ENCODE measurements at regions not wholly inside any gene's neighbourhood (a gene's known extent, or its start where the extent isn't known, plus 50 kb on each side); places are given as distances from the start of the nearest gene placed in this dataset.
"Not testable (repeated sequence)": the region's sequence is repeated elsewhere in the genome, so short reads cannot be mapped to it uniquely, and the experiment has no call there.

DNA sequence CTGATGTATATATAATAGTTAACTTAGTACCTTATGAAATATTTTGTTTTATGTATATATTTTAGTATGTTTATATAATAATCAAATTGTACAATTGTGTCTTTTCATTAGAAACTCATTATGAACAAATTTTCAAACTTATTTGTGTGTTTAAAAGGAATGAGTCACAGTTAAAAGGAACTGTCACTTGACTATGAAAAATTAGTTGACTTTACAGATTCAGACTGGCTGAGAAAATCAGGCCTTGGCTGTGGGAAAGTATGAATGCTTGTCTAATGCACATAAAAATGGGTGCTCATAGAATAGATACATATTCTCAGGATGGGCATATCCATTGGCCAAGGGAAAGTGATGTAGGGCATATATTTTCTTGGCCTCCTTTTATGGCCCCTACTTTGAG lies 576.8 kb downstream of the SATB2 start:
- H3K9me3 ChIP-seq (ENCODE audit: control insufficient read depth in 2 of 2, low read length in 2 of 2), result no peaks in the 10 kb centered on the region
- no peak overlapping the region for H3K4me3 ChIP-seq (ENCODE audit: low read length in 2 of 2)
- no peak overlapping the region for H3K27ac ChIP-seq (ENCODE audit: low read length)
- H3K36me3 ChIP-seq (ENCODE audit: control insufficient read depth in 2 of 2, insufficient read depth in 2 of 2, low read length in 2 of 2), result no peaks in the 10 kb centered on the region
- no peak overlapping the region for H3K9ac ChIP-seq (ENCODE audit: low read length in 2 of 2)
- no peaks in the 10 kb centered on the region for H3K4me1 ChIP-seq (ENCODE audit: control insufficient read depth, insufficient read depth, low read length)
- H3K27me3 ChIP-seq (ENCODE audit: control insufficient read depth in 1 of 2, insufficient read depth in 2 of 2, low read length in 2 of 2), result no peaks in the 10 kb centered on the region

DNA sequence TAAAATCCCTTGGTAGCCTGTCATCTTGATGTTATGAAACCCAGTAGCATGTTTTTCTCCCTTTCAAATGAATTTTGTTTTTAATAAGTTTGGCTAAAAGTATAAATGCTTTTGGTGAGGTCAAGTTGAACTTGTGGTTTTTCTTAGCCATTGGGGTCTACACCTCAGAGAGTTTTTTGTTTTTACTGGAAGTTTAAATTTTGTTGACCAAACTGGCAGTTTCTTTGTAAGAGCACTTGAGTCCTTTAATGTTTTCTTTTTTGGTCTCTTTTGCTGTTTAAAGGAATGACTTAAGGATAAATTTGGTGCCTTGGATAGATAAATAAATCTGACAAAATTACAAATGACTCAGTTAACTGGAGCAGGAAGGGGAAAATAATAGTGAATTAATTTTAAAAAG lies 577.3 kb downstream of the SATB2 start:
- no peak overlapping the region for H3K9ac ChIP-seq (ENCODE audit: low read length in 2 of 2)
- no peak overlapping the region for H3K27ac ChIP-seq (ENCODE audit: low read length)
- no peaks in the 10 kb centered on the region for H3K27me3 ChIP-seq (ENCODE audit: control insufficient read depth in 1 of 2, insufficient read depth in 2 of 2, low read length in 2 of 2)
- H3K4me3 ChIP-seq (ENCODE audit: low read length in 2 of 2), result no peak overlapping the region
- H3K36me3 ChIP-seq (ENCODE audit: control insufficient read depth in 2 of 2, insufficient read depth in 2 of 2, low read length in 2 of 2), result no peaks in the 10 kb centered on the region
- H3K9me3 ChIP-seq (ENCODE audit: control insufficient read depth in 2 of 2, low read length in 2 of 2), result no peaks in the 10 kb centered on the region
- no peaks in the 10 kb centered on the region for H3K4me1 ChIP-seq (ENCODE audit: control insufficient read depth, insufficient read depth, low read length)

DNA sequence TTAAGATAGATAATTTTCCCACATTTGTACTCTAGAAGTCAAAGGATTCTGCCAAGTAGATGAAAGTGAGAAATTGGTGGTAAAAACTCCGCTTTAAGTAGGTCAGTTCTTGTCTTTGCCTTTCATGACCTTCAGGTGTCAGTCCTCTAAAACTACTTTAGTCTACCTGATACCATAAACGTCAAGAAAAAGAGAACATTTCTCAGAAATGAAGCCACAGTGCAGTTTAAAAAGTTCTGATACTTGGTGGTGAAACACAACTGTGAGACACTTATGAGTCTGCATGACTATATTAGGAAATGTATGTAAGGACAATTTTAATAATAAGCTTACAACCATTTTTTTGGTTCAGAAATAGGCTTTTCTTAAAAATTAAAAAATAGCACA lies 583.3 kb downstream of the SATB2 start:
- Histone ChIP-seq H3K4me3 (ENCODE audit: low read length in 2 of 2) (no peak overlapping the region), H3K27me3 (ENCODE audit: control insufficient read depth in 1 of 2, insufficient read depth in 2 of 2, low read length in 2 of 2) (no peaks in the 10 kb centered on the region), H3K27ac (ENCODE audit: low read length) (no peak overlapping the region)

DNA sequence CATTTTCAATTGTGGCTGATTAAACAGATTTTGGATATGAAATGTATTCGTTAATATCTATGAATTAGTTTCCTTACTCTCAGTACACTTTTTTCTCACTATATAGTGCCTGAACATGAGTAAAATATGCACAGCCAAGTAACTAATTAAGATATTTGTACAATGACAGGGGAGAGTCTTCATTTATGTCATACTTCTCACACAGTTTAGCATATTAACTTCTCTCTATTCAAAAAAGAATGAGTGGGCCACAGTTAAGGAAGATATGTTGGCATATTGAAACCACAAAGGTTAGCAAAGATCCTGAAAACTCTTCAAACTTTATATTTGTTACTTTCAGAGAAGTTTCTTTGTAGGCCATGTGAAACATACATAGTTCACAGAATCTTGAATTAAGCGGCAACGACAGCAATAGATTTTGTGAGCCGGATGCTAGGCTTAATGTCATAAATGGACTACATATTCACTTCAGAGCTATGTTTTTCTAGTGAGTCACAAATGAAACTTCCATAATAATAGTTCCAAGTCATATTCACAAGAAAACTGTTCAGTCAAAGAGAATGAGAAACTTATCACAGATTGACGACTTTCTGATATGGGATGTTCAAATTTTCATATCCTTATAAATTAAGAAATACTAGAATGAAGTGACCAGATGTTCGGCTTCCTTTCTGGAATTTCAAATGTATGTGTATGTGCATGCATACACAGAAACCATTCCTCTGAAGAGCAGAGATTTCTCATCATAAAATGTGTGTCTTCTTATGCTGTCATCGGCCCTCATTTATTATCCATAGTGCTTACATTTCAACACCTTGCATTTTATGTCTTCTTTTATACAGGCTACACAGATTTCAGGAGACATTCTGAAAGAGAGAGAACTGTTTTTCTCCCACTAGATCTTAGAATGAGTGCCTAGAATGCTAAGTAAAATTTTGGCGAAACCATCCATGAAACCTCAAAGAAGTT lies 584.0 kb downstream of the SATB2 start:
- H3K4me3 ChIP-seq (ENCODE audit: low read length in 2 of 2), result no peak overlapping the region
- no peak overlapping the region for H3K27ac ChIP-seq (ENCODE audit: low read length)
- no peaks in the 10 kb centered on the region for H3K9me3 ChIP-seq (ENCODE audit: control insufficient read depth in 2 of 2, low read length in 2 of 2)
- H3K9ac ChIP-seq (ENCODE audit: low read length in 2 of 2), result no peak overlapping the region
- no peaks in the 10 kb centered on the region for H3K27me3 ChIP-seq (ENCODE audit: control insufficient read depth in 1 of 2, insufficient read depth in 2 of 2, low read length in 2 of 2)
- no peaks in the 10 kb centered on the region for H3K4me1 ChIP-seq (ENCODE audit: control insufficient read depth, insufficient read depth, low read length)
- H3K36me3 ChIP-seq (ENCODE audit: control insufficient read depth in 2 of 2, insufficient read depth in 2 of 2, low read length in 2 of 2), result no peaks in the 10 kb centered on the region

More for the DNA sequence above, 583.3 kb downstream of the SATB2 start:
- no peaks in the 10 kb centered on the region for H3K4me1 ChIP-seq (ENCODE audit: control insufficient read depth, insufficient read depth, low read length)
- no peaks in the 10 kb centered on the region for H3K9me3 ChIP-seq (ENCODE audit: control insufficient read depth in 2 of 2, low read length in 2 of 2)
- no peak overlapping the region for H3K9ac ChIP-seq (ENCODE audit: low read length in 2 of 2)
- no peaks in the 10 kb centered on the region for H3K36me3 ChIP-seq (ENCODE audit: control insufficient read depth in 2 of 2, insufficient read depth in 2 of 2, low read length in 2 of 2)

DNA sequence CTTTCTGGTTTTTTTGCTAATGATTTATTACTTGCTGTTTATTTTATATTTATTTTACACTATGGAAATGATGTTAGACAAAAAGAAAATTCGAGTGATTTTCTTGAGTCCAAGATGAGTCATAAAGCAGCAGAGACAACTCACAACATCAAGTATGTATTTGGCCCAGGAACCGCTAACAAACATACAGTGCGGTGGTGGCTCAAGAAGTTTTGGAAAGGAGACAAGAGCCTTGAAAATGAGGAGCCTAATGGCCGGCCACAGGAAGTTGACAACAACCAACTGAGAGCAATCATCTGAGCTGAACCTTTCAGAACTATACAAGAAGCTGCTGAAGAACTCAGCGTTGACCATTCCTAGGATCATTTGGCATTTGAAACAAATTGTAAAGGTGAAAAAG lies 594.1 kb downstream of the SATB2 start:
- no peak overlapping the region for H3K9ac ChIP-seq (ENCODE audit: low read length in 2 of 2)
- H3K36me3 ChIP-seq (ENCODE audit: control insufficient read depth in 2 of 2, insufficient read depth in 2 of 2, low read length in 2 of 2), result no peaks in the 10 kb centered on the region
- H3K4me1 ChIP-seq (ENCODE audit: control insufficient read depth, insufficient read depth, low read length), result no peaks in the 10 kb centered on the region
- H3K27me3 ChIP-seq (ENCODE audit: control insufficient read depth in 1 of 2, insufficient read depth in 2 of 2, low read length in 2 of 2), result no peaks in the 10 kb centered on the region
- H3K27ac ChIP-seq (ENCODE audit: low read length), result no peak overlapping the region
- no peaks in the 10 kb centered on the region for H3K9me3 ChIP-seq (ENCODE audit: control insufficient read depth in 2 of 2, low read length in 2 of 2)
- no peak overlapping the region for H3K4me3 ChIP-seq (ENCODE audit: low read length in 2 of 2)

DNA sequence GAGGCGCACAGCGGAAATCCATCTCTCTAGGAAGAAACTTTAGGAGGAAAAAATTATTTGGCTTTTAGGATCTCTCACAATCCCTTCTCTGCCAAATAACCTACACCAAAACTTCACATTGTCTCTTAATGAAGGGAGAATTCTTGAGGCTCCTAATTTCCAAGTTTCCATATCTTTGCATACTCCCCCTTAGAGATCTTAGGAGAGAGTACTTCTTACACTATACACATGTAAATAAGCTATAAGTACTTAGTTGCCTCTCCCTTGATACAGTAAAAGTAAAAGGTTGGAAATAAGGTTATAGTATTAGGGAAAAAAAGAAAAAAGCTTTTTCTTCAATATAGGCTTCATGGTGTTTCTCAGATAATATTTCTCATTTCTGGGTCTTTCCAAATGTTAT lies 596.7 kb downstream of the SATB2 start:
- Histone ChIP-seq H3K9ac (ENCODE audit: low read length in 2 of 2) (no peak overlapping the region), H3K9me3 (ENCODE audit: control insufficient read depth in 2 of 2, low read length in 2 of 2) (no peaks in the 10 kb centered on the region), H3K4me1 (ENCODE audit: control insufficient read depth, insufficient read depth, low read length) (no peaks in the 10 kb centered on the region), H3K27me3 (ENCODE audit: control insufficient read depth in 1 of 2, insufficient read depth in 2 of 2, low read length in 2 of 2) (no peaks in the 10 kb centered on the region), H3K4me3 (ENCODE audit: low read length in 2 of 2) (no peak overlapping the region), H3K36me3 (ENCODE audit: control insufficient read depth in 2 of 2, insufficient read depth in 2 of 2, low read length in 2 of 2) (no peaks in the 10 kb centered on the region), H3K27ac (ENCODE audit: low read length) (no peak overlapping the region)

DNA sequence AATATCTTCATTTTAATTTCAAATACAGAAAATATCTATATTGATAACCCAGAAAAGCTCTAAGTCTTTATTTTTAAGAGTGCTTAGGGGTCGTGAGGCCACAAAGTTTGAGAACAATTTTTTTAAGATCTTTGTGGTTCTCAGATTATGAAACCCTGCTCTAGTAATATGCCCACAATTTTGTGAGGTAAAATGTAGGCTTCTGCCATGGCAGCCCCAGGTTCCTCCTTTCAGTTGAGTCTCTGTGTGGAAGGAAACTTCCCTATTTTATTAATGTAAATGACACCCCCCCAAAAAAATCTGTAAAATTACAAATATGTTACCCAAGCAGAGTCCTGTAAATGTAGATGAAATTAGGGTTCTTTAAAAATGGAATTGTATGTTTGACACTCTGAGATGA lies 600.5 kb downstream of the SATB2 start:
- Histone ChIP-seq H3K27me3 (ENCODE audit: control insufficient read depth in 1 of 2, insufficient read depth in 2 of 2, low read length in 2 of 2) (no peaks in the 10 kb centered on the region), H3K9me3 (ENCODE audit: control insufficient read depth in 2 of 2, low read length in 2 of 2) (peaks cover 0 to 4% of the 10 kb centered on the region in 2 donors), H3K36me3 (ENCODE audit: control insufficient read depth in 2 of 2, insufficient read depth in 2 of 2, low read length in 2 of 2) (no peaks in the 10 kb centered on the region), H3K4me3 (ENCODE audit: low read length in 2 of 2) (no peak overlapping the region), H3K27ac (ENCODE audit: low read length) (no peak overlapping the region), H3K4me1 (ENCODE audit: control insufficient read depth, insufficient read depth, low read length) (no peaks in the 10 kb centered on the region), H3K9ac (ENCODE audit: low read length in 2 of 2) (no peak overlapping the region)

DNA sequence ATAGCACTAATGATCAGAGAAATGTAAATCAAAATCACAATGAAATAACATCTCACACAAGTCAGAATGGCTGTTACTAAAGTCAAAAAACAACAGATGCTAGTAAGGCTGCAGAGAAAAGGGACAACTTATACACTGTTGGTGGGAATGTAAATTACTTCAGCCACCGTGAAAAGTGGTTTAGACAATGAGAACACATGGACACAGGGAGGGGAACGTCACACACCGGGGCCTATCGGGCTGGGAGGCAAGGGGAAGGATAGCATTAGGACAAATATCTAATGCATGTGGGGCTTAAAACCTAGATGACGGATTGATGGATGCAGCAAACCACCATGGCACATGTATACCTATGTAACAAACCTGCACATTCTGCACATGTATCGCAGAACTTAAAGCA lies 602.0 kb downstream of the SATB2 start:
- not testable (repeated sequence) for H3K9ac ChIP-seq (ENCODE audit: low read length in 2 of 2); H3K4me1 ChIP-seq (ENCODE audit: control insufficient read depth, insufficient read depth, low read length); H3K27ac ChIP-seq (ENCODE audit: low read length); H3K36me3 ChIP-seq (ENCODE audit: control insufficient read depth in 2 of 2, insufficient read depth in 2 of 2, low read length in 2 of 2); H3K9me3 ChIP-seq (ENCODE audit: control insufficient read depth in 2 of 2, low read length in 2 of 2); H3K4me3 ChIP-seq (ENCODE audit: low read length in 2 of 2); H3K27me3 ChIP-seq (ENCODE audit: control insufficient read depth in 1 of 2, insufficient read depth in 2 of 2, low read length in 2 of 2)

DNA sequence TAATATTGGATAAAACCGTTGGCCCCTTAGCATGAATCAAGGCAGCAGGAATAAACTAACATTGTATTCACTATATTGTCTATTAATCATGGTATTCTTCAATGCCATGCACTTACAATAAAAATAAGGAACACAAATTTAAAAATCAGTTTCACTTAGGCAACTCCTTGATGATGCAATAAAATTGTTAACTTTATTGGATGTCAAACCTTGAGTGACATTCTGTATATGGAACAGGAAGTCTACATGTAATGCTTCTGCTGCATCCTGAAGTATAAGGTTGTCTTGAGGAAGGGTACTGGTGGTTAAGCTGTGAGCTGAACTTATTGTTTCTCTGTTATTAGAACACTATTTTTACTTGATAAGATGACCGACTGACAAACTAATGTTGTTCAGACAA lies 605.5 kb downstream of the SATB2 start:
- no peak overlapping the region for H3K27ac ChIP-seq (ENCODE audit: low read length)
- H3K36me3 ChIP-seq (ENCODE audit: control insufficient read depth in 2 of 2, insufficient read depth in 2 of 2, low read length in 2 of 2), result no peaks in the 10 kb centered on the region
- H3K27me3 ChIP-seq (ENCODE audit: control insufficient read depth in 1 of 2, insufficient read depth in 2 of 2, low read length in 2 of 2), result no peaks in the 10 kb centered on the region
- peaks cover 0 to 4% of the 10 kb centered on the region in 2 donors for H3K9me3 ChIP-seq (ENCODE audit: control insufficient read depth in 2 of 2, low read length in 2 of 2)
- H3K4me3 ChIP-seq (ENCODE audit: low read length in 2 of 2), result no peak overlapping the region
- H3K4me1 ChIP-seq (ENCODE audit: control insufficient read depth, insufficient read depth, low read length), result no peaks in the 10 kb centered on the region
- no peak overlapping the region for H3K9ac ChIP-seq (ENCODE audit: low read length in 2 of 2)

DNA sequence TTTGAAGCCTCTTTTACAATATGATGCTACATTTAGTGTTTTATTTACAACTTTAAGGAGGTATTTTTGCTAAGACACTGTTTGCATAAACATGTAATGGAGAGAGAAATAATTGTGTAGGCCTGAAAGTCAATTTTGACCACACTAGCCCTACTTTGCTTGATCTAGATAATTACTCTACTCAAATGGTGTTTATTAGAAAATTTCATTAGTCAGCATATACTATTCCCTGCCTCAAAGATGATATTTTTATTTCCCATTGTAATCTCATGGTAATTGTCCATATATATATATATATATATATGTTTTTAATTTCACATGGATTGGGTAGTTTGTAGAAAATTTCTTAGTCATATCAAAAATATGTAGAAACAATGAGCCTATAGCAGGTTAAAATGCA lies 632.2 kb downstream of the SATB2 start:
- no peak overlapping the region for H3K9ac ChIP-seq (ENCODE audit: low read length in 2 of 2)
- no peak overlapping the region for H3K27ac ChIP-seq (ENCODE audit: low read length)
- no peaks in the 10 kb centered on the region for H3K9me3 ChIP-seq (ENCODE audit: control insufficient read depth in 2 of 2, low read length in 2 of 2)

DNA sequence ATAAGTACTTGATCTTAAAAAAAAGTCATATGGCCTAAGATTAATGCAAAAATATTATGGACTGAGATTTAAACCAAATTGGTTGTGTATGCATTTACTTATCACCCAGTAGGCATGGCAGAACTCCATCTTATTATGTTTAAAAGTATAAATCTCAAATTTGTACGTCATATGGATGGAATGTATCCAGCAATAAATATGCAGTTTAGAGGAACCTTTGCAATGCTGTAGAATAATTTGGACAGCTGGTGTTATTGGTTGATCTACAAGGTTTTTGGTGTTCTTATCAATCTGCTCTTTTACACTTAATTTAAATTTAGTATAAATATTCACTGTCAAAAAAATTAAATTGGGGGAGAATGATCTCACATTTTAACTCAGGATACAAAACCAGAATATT lies 640.2 kb downstream of the SATB2 start:
- no peaks in the 10 kb centered on the region for H3K27me3 ChIP-seq (ENCODE audit: control insufficient read depth in 1 of 2, insufficient read depth in 2 of 2, low read length in 2 of 2)
- H3K9me3 ChIP-seq (ENCODE audit: control insufficient read depth in 2 of 2, low read length in 2 of 2), result no peaks in the 10 kb centered on the region
- H3K27ac ChIP-seq (ENCODE audit: low read length), result no peak overlapping the region
- no peak overlapping the region for H3K9ac ChIP-seq (ENCODE audit: low read length in 2 of 2)
- no peaks in the 10 kb centered on the region for H3K36me3 ChIP-seq (ENCODE audit: control insufficient read depth in 2 of 2, insufficient read depth in 2 of 2, low read length in 2 of 2)
- H3K4me1 ChIP-seq (ENCODE audit: control insufficient read depth, insufficient read depth, low read length), result no peaks in the 10 kb centered on the region
- H3K4me3 ChIP-seq (ENCODE audit: low read length in 2 of 2), result no peak overlapping the region

More for the DNA sequence above, 632.2 kb downstream of the SATB2 start:
- no peak overlapping the region for H3K4me3 ChIP-seq (ENCODE audit: low read length in 2 of 2)
- no peaks in the 10 kb centered on the region for H3K36me3 ChIP-seq (ENCODE audit: control insufficient read depth in 2 of 2, insufficient read depth in 2 of 2, low read length in 2 of 2)
- no peaks in the 10 kb centered on the region for H3K4me1 ChIP-seq (ENCODE audit: control insufficient read depth, insufficient read depth, low read length)
- H3K27me3 ChIP-seq (ENCODE audit: control insufficient read depth in 1 of 2, insufficient read depth in 2 of 2, low read length in 2 of 2), result no peaks in the 10 kb centered on the region

Measured in stomach smooth muscle (tissue), 2 donors.